HG03432 (cell line): ENCODE measurements at regions not wholly inside any gene's neighbourhood (a gene's known extent, or its start where the extent isn't known, plus 50 kb on each side); places are given as distances from the start of the nearest gene placed in this dataset.

Experiments used
- ATAC-seq: cut with Tn5 transposase; IDR thresholded peaks from one replicate; pipeline ENCODE4 v1.9.1; 2021; ENCODE audit warnings: mild to moderate bottlenecking, moderate library complexity; ENCODE audit not compliant: unreplicated experiment

DNA sequence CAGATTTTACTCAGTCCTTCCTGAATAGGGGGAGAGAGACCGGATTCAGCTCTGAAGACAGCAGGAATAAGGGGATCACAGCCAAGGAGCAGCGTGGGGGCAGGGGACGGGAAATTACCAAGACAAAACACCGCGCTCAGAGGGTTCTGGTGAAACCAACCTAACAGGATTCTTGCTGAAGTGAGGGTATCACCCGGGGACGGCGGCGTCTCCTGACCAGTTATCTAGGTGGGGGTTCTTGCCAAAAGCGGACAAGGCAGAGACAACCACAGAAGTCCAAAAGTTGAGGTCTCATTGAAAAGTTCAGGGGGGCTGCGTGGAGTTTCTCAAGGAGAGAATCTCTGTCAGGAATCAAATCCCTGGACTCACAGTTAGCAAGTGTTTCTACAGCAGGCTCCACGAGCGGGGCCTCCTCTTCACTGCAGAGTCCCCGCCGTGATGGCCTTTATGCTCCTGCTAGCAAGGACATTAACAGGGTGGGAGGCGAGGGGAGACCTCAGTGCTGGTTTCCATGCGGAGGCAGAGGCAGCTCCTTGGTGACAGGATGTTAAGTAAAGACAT is 291.0 kb downstream of the BRD1 start:
- ATAC-seq, result no peak

DNA sequence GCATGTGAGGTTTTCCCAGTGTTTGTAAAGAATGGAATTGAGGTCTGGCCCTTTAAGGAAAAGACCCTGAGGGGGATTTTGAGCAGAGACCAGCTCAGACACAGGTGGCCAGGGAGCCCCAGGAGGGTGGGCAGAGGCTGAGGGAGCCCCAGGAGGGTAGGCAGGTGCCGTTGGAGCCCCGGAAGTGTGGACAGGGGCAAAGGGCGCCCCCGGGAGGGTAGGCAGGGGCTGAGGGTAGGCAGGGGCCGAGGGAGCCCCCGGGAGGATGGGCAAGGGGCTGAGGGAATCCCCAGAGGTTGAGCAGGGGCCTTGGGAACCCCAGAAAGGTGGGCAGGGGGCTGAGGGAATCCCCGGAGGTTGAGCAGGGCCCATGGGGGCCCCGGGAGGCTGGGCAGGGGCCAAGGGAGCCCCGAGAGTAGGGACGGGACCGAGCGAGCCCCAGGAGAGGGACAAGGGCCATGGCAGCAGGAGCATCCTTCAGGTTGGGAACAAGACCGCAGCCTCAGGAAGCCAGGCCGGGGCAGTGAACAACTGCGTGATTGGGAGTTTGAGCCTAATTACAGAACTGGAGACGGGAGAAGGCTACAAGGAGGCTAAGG is 292.0 kb downstream of the BRD1 start:
- ATAC-seq, result no peak

- ATAC-seq, result no peak
These were observed 292.5 kb downstream of the BRD1 start for GRCh38 chr22:49535126-49535525.

GRCh38 chr22:49534386-49534785 is 293.3 kb downstream of the BRD1 start:
- ATAC-seq, result no peak

- ATAC-seq, result no peak
These were observed 293.8 kb downstream of the BRD1 start for GRCh38 chr22:49533886-49534285.

DNA sequence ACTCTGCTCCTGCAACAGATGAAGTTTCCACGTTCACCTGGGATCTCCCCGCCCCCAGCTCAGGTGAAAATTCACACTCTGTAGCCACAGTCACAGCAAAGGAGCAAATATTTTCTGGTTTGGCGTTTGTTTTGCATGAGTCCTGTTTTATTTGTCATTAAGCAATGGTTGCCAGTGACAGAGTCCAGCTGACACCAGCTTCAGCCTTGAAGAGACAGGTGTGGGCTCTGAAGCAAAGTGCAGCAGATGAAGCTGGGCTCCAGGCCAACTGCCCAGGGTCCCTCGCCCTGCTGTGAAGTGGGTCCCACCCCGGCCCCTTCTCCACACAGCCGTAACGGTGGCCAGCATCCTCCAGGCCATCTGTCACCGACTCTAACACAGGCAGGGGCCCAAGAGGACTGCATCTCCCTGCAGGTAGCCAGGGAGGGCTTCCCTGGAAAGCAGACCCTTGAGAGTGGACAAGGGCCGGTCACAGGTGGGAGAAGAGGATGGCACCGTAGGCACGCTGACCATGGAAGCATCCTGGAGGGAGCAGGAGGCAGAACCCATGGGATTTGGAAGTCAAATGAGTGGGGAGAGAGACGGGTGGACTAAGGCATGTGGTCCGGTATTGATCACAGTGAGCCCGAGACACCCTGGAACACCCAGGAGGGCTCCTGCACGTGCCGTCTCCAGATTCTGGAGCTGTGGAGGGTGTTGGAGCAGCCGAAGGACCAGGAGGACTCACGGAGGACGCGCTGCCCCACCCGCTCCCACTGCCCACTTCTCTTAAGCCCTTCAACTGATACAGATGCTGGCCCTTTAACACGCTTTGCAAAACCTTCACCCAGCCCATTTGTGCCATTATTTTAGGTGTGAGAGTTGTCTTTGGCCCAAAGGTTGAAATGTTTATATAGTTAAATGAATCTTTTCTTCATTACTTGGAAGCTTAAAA is 294.5 kb downstream of the BRD1 start:
- no peak for ATAC-seq

DNA sequence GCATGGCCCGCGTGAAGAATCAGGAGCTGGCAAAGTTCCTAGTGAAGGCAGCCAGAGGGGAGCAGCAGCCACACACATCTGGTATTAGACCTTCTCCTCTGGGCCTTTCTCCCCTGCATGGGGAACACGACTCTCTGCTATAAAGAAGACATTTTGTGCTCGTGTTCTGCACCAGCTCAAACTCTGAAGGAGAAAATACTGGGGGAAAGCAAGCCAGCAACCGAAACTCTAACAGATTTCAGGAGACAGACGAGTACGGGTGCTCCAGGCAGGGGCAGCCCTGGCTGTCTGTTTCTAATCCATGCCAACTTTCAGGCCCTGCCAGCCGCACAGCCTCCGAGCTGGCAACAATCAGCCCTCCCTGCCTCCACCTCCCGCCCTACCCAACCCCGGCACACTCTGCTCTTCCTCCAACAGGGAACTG is 296.3 kb downstream of the BRD1 start:
- ATAC-seq, result no peak

GRCh38 chr22:49530671-49531367 is 296.9 kb downstream of the BRD1 start:
- no peak for ATAC-seq

DNA sequence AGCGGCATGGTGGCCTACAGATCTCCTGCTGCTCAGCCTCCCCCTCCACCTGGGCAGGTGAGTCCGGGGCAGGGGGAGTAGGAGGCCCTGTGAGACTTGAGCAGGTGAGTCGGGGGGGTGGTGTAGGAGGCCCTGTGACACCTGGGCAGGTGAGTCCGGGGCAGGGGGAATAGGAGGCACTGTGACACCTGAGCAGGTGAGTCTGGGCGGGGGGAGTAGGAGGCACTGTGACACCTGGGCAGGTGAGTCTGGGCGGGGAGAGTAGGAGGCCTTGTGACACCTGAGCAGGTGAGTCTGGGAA is 299.3 kb downstream of the BRD1 start:
- ATAC-seq, result no peak

GRCh38 chr22:49527611-49528419 is 299.9 kb downstream of the BRD1 start:
- ATAC-seq, result no peak

GRCh38 chr22:49525801-49526535 is 301.7 kb downstream of the BRD1 start:
- no peak for ATAC-seq

DNA sequence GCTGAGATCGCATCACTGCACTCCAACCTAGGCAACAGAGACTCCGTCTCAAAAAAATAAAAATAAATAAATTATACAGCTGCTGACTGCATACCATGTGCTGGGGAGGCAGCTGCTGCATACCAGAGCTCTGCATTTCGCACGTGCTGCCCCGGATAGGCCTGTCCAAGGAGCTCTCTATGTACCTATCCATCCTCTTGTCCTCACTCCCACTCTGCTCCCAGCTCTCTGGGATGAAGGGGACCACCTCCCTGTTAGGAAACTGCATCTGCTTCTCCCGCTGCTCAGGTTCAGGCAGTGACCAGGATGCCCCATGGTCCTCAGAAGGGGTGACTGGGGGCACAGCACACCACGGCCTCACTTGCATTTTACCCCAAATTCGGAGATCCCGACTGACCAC is 302.3 kb downstream of the BRD1 start:
- no peak for ATAC-seq

GRCh38 chr22:49524362-49524761 is 303.3 kb downstream of the BRD1 start:
- ATAC-seq, result no peak

DNA sequence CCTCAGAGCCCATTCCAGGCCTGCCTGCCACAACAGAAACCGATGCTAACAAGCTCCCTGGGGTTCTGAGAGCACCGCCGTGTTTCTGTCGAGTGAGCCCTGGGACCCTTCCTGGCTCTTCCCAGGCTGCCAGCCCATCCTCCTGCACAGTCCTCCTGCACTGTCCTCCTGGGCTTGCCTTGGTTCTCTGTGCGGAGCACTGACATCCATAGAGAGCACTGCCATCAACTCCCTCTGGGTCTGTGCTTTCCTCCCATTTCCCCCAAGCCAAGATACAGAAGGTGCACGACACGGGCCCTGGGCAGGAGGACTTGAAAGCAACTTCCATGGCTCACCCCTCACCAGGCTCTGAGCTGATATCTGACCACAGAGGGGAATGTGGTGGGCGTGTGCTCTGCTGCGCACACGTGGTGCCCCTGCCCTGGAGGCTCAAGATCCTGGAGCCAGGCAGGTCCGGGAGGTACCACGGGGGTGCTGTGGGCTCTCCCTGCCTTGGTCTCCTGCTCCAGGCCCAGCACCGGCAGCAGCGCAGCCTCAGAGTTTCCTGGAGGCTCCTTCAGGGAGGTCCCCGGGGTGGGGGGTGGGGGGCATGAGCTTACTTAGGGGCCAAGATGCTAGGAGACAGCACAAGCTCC is 304.2 kb downstream of the BRD1 start:
- no peak for ATAC-seq

- no peak for ATAC-seq
These were observed 304.9 kb downstream of the BRD1 start for GRCh38 chr22:49522582-49523373.

GRCh38 chr22:49521787-49522224 is 305.9 kb downstream of the BRD1 start:
- no peak for ATAC-seq

DNA sequence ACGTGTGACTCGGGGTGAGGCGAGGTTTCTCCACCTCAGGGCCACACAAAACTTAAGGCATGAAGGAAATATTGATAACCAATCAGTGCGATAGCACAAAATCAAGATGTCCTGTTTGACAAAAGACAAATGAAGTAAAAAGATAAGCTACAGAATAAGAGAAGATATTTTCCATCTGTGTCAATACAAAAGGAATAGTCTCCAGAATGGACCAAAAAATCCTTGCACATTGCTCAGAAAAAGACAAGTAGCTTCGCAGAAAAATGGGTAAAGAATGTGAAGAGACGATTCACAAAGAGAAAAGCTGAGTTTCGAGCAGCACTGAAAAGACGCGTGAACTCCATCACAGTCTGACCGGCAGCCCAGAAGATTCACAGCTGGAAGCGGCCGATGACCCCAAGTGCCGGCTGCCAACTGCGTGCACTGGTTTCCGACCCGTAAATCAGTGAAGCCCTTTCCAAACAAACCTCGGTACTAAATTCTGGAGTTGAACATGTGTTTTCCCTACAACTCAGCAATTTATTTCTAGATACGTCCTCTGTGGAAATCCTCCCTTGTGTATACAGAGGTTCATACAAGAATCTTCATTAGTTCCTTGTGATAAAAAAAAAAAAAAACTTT is 308.4 kb downstream of the BRD1 start:
- no peak for ATAC-seq

DNA sequence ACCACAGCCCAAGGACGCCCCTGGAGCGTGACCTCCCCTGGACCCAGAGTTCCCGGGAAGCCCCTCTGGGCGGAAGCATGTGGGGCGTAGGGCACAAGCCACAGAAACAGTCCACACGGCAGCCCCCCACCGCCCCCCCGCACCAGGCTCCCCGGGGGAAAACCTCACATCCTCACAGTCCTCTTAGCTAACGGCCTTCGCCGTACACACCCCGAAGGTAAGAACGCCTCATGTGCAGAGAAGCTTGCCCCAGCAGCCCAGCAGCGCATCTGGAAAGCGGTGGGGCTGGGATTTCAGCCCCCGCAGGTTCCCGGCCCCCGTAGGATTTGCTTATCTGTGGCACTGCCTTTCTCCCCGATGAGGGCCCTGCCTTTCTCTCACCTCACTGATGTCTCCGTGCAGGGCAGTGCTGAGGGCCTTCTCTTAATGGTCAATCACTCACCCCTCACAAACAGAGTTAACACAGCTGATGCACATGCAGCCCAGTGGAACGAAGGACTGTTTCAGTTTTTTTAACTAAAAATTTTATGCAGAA is 309.2 kb downstream of the BRD1 start:
- ATAC-seq, result no peak
